Endodermal cell (in vitro differentiated cells): ENCODE measurements at regions not wholly inside any gene's neighbourhood (a gene's known extent, or its start where the extent isn't known, plus 50 kb on each side); places are given as distances from the start of the nearest gene placed in this dataset.

Experiments
- DNase-seq: peaks from one replicate; pipeline ENCODE4 v3.0.0-alpha.2; 2017
- H3K27ac ChIP-seq: 2 replicates; pipeline ENCODE4 v1.5.1; 2013; ENCODE audit warnings: mild to moderate bottlenecking, low read depth, low read length, moderate library complexity
- H3K27me3 ChIP-seq: 2 replicates; pipeline ENCODE4 v1.6.1; 2013; ENCODE audit warnings: mild to moderate bottlenecking, low read length, moderate library complexity; ENCODE audit not compliant: insufficient read depth, control insufficient read depth, poor library complexity, severe bottlenecking
- H3K36me3 ChIP-seq: 2 replicates; pipeline ENCODE4 v1.7.0; 2013; ENCODE audit warnings: mild to moderate bottlenecking, low read length, moderate library complexity; ENCODE audit not compliant: control insufficient read depth, insufficient read depth
- H3K4me1 ChIP-seq: one replicate; pipeline ENCODE4 v1.7.0; 2013; ENCODE audit warnings: low read length; ENCODE audit not compliant: control insufficient read depth, insufficient read depth
- H3K4me3 ChIP-seq: 2 replicates; pipeline ENCODE4 v1.5.1; 2013; ENCODE audit warnings: mild to moderate bottlenecking, low read length, moderate library complexity
- H3K9ac ChIP-seq: 2 replicates; pipeline ENCODE4 v1.6.1; 2013; ENCODE audit warnings: mild to moderate bottlenecking, low read length, moderate library complexity; ENCODE audit not compliant: poor library complexity, severe bottlenecking; ENCODE audit errors: extremely low read depth
- H3K9me3 ChIP-seq: 2 replicates; pipeline ENCODE4 v1.6.1; 2013; ENCODE audit warnings: mild to moderate bottlenecking, low read length, moderate library complexity; ENCODE audit not compliant: control insufficient read depth
- H3K27ac Mint-ChIP-seq: 2 replicates; pipeline ENCODE4 v1.8.0; 2020; ENCODE audit warnings: mixed read lengths
- H3K27me3 Mint-ChIP-seq: 2 replicates; pipeline ENCODE4 v1.8.0; 2021; ENCODE audit warnings: mild to moderate bottlenecking, mixed read lengths; ENCODE audit not compliant: insufficient read depth
- H3K36me3 Mint-ChIP-seq: 2 replicates; pipeline ENCODE4 v1.8.0; 2020; ENCODE audit warnings: low read depth, mixed read lengths
- H3K4me1 Mint-ChIP-seq: 2 replicates; pipeline ENCODE4 v1.8.0; 2020; ENCODE audit warnings: mixed read lengths
- H3K4me3 Mint-ChIP-seq: 2 replicates; pipeline ENCODE4 v1.8.0; 2020; ENCODE audit warnings: mild to moderate bottlenecking, moderate library complexity, mixed read lengths
- H3K9me3 Mint-ChIP-seq: 2 replicates; pipeline ENCODE4 v1.8.0; 2020; ENCODE audit warnings: mild to moderate bottlenecking, mixed read lengths
- WGBS, 2 experiments: methylation state at CpG; one replicate each; pipeline versions ENCODE4 v1.1.5 to v1.1.7; 2013; ENCODE audit warnings: missing lambda C conversion rate in 2 of 2, mixed read lengths in 1 of 2; ENCODE audit not compliant: insufficient coverage in 1 of 2, insufficient read length in 1 of 2; 5-methylcytosine and 5-hydroxymethylcytosine counted together
- TF ChIP-seq, protein P1 (sequence below): fragments of 200-600 bp; sonication (generic); conservative IDR thresholded peaks from 2 replicates; pipeline ENCODE4 v1.5.0; 2021; ENCODE audit warnings: antibody characterized with exemption, mild to moderate bottlenecking

DNA sequence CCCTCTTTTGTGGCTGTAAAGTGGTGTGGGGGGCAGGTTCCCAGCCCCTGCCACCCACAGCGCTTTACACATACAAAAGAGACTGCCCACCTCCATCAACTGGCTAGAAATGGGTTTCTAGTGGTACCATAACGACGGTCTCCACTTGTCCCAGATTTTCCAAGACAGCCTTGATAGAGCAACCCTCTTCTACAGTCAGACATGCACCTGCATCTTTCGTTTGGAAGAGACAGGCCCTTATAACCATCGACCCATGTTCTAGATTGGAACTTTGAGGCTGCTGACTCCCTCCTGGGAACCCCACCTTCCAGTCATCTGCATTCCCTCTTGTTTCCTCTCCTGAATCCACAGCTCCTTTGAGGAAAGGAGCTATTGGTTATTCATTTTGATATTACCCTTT lies 63.1 kb downstream of the GSX1 start:
- Histone ChIP-seq H3K27me3 (peaks cover 71% of the 10 kb centered on the region), H3K27ac (no peak overlapping the region), H3K4me1 (no peaks in the 10 kb centered on the region), H3K9me3 (no peaks in the 10 kb centered on the region), H3K9ac (no peak overlapping the region), H3K36me3 (no peaks in the 10 kb centered on the region), H3K4me3 (no peak overlapping the region)
- Mint-ChIP-seq H3K27ac (no peak overlapping the region), H3K9me3 (no peaks in the 10 kb centered on the region), H3K4me1 (no peaks in the 10 kb centered on the region), H3K36me3 (no peaks in the 10 kb centered on the region), H3K4me3 (no peak overlapping the region), H3K27me3 (peaks cover 45% of the 10 kb centered on the region)
- DNase-seq, result no peak
- TF ChIP-seq, protein P1, sequence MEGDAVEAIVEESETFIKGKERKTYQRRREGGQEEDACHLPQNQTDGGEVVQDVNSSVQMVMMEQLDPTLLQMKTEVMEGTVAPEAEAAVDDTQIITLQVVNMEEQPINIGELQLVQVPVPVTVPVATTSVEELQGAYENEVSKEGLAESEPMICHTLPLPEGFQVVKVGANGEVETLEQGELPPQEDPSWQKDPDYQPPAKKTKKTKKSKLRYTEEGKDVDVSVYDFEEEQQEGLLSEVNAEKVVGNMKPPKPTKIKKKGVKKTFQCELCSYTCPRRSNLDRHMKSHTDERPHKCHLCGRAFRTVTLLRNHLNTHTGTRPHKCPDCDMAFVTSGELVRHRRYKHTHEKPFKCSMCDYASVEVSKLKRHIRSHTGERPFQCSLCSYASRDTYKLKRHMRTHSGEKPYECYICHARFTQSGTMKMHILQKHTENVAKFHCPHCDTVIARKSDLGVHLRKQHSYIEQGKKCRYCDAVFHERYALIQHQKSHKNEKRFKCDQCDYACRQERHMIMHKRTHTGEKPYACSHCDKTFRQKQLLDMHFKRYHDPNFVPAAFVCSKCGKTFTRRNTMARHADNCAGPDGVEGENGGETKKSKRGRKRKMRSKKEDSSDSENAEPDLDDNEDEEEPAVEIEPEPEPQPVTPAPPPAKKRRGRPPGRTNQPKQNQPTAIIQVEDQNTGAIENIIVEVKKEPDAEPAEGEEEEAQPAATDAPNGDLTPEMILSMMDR, result no peak
- 89 to 92% methylated on average over 4 to 5 of the region's 5 CpGs for WGBS, 2 experiments

DNA sequence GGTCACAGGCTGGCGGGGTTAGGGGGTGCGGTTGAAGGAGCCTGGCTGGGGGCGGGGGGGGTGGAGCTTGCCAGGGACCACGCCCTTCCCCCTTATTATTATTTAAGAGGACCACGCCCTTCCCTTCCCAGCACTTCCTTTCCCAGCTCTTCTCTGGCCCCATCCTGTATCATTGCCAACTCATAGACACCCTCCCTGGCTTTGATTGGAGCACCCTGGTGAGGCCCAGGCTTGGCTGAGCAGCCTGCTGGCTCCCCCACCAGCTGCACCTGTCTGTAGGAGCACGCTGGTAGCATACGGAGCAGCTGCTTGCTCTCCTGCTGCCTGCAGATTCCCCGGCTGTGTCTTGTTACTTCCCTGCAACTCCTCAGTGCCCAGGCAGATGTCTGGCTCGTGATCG lies 62.5 kb upstream of the PDX1 start:
- TF ChIP-seq, protein P1, result no peak
- Mint-ChIP-seq H3K4me1 (no peaks in the 10 kb centered on the region), H3K4me3 (no peak overlapping the region), H3K9me3 (no peaks in the 10 kb centered on the region), H3K36me3 (no peaks in the 10 kb centered on the region), H3K27me3 (peaks cover 35% of the 10 kb centered on the region), H3K27ac (no peak overlapping the region)
- Histone ChIP-seq H3K4me1 (no peaks in the 10 kb centered on the region), H3K4me3 (no peak overlapping the region), H3K36me3 (no peaks in the 10 kb centered on the region), H3K9me3 (no peaks in the 10 kb centered on the region), H3K9ac (no peak overlapping the region), H3K27ac (no peak overlapping the region), H3K27me3 (peaks cover 75% of the 10 kb centered on the region)
- 85 to 89% methylated on average over 5 to 10 of the region's 10 CpGs for WGBS, 2 experiments
- DNase-seq, result no peak

DNA sequence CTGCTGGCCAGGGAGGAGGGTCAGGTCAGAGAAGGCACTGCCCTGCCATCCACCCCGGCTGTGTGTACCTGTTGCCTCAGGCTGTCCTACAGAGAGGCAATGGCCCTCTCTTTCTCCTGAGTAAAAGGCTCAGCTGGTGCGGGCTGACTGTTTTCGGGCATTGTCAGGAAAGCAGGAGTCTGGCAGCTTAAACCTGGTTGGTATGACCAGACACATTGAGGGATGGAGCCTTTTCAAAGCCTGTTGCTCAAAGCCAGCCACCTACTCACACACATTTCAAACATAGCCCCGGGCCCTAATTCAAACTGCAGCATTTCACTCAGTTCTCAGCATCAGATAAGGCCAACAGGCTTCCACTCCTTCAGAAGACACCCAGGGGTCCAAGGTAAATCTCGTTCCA lies 61.8 kb upstream of the PDX1 start:
- no peak for DNase-seq
- WGBS, 2 experiments, result 85 to 97% methylated on average over 3 to 5 of the region's 5 CpGs
- no peaks in the 10 kb centered on the region for H3K36me3 ChIP-seq
- no peak overlapping the region for H3K4me3 ChIP-seq
- no peaks in the 10 kb centered on the region for H3K9me3 ChIP-seq
- no peaks in the 10 kb centered on the region for H3K9me3 Mint-ChIP-seq
- no peaks in the 10 kb centered on the region for H3K36me3 Mint-ChIP-seq
- no peak overlapping the region for H3K27ac ChIP-seq
- peaks cover 73% of the 10 kb centered on the region for H3K27me3 ChIP-seq
- H3K4me1 ChIP-seq, result no peaks in the 10 kb centered on the region
- H3K4me3 Mint-ChIP-seq, result no peak overlapping the region
- H3K4me1 Mint-ChIP-seq, result no peaks in the 10 kb centered on the region
- TF ChIP-seq, protein P1, result no peak
- no peak overlapping the region for H3K9ac ChIP-seq
- H3K27ac Mint-ChIP-seq, result no peak overlapping the region
- peaks cover 35% of the 10 kb centered on the region for H3K27me3 Mint-ChIP-seq
